ENCODE measurements at regions not wholly inside any gene's neighbourhood (a gene's known extent, or its start where the extent isn't known, plus 50 kb on each side); places are given as distances from the start of the nearest gene placed in this dataset.
A peak's percentile ranks its signal among the peaks of the same experiment; 100 is the strongest.

- DNase-seq (ENCODE audit: low spot score): no peak
These were observed 74.9 kb downstream of the MIAT start for GRCh38 chr22:26732284-26732683.

GRCh38 chr22:26734339-26735018 lies 77.1 kb downstream of the MIAT start:
- no peak for DNase-seq (ENCODE audit: low spot score)

- no peak for DNase-seq (ENCODE audit: low spot score)
These were observed 77.6 kb downstream of the MIAT start for GRCh38 chr22:26735019-26735409.

- no peak for DNase-seq (ENCODE audit: low spot score)
These were observed 79.9 kb downstream of the MIAT start for GRCh38 chr22:26737262-26737661.

- DNase-seq (ENCODE audit: low spot score): no peak
These were observed 82.9 kb downstream of the MIAT start for GRCh38 chr22:26740253-26740652.

DNA sequence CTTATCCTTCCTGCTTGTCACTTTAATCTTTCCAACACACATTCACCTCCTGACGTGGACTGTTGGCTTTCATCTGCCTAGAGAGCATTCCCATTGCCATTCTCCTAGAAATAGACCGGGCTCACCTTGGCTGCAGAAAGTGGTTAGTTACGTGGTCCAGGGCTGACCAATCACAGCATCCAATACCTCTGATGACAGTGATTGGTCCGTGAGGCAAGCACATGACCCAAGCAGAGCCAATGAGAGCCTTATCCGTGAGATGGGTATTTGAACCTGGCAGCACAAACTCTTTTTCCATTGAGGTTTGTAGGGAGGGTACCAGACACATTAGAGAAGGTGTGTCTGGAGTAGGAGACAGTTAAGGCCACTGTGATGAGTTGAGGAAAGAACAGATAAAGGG lies 85.8 kb downstream of the MIAT start:
- DNase-seq (ENCODE audit: low spot score): no peak

- DNase-seq (ENCODE audit: low spot score): no peak
These were observed 87.8 kb downstream of the MIAT start for GRCh38 chr22:26744892-26745808.

GRCh38 chr22:26746311-26746710 lies 88.9 kb downstream of the MIAT start:
- no peak for DNase-seq (ENCODE audit: low spot score)

DNA sequence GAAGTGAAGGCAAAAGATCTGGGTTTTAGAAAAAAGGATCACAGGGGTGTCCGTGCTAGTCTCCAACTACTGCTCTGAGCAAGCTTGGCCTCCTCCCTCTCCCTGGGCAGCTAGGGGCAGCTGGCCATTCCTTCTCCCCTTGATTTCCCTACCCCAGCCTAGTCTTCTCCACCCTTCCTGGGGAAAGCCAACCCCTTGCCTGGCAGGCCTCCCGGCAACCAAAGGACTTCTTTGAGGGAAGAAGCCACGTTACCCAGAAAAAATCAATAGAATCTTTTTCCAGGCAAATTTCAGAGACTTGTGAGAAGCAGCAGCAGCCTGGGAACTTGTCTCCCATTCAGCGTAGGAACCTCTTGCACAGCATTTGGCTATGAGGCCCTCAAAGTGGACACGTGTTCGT lies 91.5 kb downstream of the MIAT start:
- no peak for DNase-seq (ENCODE audit: low spot score)

GRCh38 chr22:26751217-26751616 lies 93.8 kb downstream of the MIAT start:
- no peak for DNase-seq (ENCODE audit: low spot score)

DNA sequence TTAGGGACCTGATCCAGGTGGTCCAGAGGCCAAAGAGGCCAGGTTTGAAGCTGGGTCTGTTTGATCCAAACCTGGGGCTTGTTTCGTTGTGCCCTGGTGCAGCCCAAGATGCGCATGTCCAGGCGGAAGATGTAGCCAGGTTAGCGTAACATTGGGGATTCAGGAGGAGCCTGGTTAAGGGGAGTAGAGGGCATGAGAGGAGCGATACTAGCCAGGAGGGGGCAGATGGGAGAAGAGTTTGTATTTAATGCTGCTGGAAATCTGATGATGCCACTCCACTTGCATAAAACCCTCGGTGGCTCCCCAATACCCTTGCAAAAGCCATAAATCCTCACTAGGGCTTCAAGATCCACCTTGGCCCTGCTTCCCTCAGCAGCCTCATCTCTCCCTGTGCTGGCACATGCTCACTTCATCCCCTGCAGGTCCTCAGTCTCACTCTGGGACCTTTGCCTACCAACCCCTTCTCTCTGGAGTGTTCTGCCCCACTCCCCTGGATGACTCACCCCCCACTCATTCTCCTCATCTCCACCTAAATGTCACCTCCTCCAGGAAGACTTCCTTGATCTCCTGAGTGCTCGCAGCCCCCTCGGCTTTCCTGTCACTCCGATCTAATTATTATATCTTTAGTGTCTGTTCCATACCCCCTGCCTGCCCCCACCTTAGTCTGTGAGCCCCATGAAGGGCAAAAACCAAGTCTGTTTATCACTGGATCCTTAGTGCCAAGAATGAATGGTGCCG lies 95.9 kb downstream of the MIAT start:
- DNase-seq (ENCODE audit: low spot score): no peak

GRCh38 chr22:26756675-26757293 lies 99.4 kb downstream of the MIAT start:
- DNase-seq (ENCODE audit: low spot score): peak; percentile 46

DNA sequence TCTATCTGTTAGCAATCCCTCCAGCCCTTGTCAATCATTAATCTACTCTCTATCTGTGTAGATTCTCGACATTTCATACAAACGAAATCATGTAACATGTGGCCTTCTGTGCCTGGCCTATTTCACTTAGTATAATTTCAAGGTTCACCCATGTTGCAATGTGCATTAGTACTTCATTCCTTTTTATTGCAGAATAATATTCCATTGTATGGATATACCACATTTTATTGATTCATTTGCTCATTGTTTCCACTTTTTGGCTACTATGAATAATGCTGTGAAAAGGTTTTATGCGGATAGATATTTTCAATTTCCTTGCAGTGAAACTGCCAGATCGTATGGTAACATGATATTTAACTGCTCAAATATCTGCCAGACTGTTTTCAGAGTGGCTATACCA lies 100.1 kb downstream of the MIAT start:
- no peak for DNase-seq (ENCODE audit: low spot score)

DNA sequence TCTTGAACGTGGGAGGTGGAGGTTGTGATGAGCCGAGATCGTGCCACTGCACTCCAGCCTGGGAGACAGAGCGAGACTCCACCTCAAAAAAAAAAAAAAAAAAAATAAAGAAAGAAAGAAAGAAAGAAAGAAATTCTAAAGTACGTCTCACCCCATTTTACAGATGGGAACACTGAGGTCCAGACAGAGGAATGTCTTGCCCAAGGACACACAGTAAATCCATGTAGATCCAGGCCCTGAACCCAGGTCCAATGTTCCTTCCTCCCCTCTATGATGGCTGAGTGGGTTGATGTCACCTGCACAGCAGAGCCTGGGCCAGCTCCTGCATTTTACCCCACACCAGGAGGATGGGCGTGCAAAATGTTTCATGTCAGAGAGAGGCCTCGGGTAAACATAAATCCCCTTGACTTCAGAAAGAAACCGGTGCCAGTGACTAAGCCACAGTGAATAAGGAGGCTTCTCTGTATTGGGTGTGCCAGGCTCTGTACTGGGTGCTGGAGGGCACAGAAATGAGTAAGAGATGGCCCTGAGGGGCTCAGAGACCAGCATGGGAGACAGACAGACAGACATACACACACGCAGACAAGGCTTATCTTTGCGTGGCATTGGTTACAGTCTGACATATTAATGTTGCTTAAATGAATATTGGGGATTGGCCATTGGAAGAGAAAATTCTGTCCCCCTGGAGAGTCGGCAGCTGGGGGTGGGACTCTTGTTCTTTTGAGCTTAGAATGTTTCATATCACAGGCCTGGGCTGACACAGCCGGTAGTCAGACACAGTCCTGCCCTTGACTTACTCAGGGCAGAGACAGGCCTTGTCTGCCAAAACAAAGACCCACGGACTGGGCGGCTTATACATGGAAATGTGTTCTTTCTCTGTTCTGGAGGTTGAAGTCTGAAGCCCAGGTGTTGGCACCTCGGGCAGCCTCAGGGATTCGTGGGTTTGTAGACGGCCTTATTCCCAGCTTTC lies 105.4 kb downstream of the MIAT start:
- no peak for DNase-seq (ENCODE audit: low spot score)

DNA sequence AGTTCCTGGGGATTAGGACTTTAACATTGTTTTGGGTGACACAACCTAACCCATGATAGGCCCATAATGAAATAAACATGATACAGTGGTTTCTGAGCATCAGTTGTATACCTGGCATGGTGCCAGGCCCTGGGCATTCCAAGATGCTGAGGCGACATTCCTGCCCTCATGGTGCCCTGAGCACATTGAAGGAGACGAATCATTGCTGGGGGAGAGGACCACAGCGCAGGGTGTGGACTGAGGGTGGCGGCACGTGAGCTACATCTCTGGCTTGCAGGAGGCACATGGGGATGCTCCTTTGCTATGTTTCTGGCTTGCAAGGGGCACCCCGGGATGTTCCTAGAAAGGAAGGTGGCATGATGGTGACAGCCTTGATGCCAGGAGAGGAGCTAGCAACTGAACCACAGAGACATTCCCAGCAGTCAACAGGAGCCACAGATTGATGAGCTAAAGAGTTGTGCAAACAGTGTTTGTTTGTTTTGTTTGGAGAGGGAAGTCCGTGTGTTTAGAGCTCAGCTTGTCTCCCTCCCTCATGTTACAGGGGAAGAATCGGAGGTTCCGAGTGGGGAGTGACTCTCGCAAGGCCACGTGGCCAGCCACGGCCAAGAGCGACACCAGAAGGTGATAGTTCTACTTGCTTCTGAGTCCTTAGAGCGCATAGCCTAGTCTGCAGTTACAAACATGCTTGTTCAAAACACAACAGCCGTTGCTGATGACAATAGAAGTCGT lies 106.4 kb downstream of the MIAT start:
- DNase-seq (ENCODE audit: low spot score): peak; percentile 8

- DNase-seq (ENCODE audit: low spot score): no peak
These were observed 109.3 kb downstream of the MIAT start for GRCh38 chr22:26766510-26767350.

GRCh38 chr22:26767351-26768155 lies 110.2 kb downstream of the MIAT start:
- no peak for DNase-seq (ENCODE audit: low spot score)

DNA sequence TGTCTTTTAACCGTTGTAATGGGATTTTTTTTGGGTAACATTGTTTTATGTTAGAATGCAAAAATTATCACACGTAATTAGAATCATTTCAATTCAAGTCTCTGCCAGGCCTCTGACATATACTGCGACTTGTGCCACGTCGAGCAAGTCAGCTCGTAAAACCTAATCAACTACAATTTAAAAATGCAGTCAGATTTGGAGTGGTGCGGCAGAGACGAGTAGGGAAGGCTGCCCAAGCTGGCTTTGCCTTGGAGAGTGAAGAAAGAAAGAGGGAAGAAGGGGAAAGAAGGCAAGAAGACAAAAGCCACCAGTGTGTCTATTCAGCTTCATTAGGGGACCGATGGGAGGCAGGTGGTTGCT lies 110.7 kb downstream of the MIAT start:
- no peak for DNase-seq (ENCODE audit: low spot score)

GRCh38 chr22:26768952-26769351 lies 111.6 kb downstream of the MIAT start:
- no peak for DNase-seq (ENCODE audit: low spot score)

All from SW480 (cell line).